K562 (cell line): ENCODE measurements at regions not wholly inside any gene's neighbourhood (a gene's known extent, or its start where the extent isn't known, plus 50 kb on each side); places are given as distances from the start of the nearest gene placed in this dataset.

ENCODE experiments used
- ATAC-seq: fragments of 200-7000 bp; cut with Tn5 transposase; 3 replicates; pipeline ENCODE4 v1.9.1; 2020; ENCODE audit warnings: moderate library complexity
- BruUV-seq: library from RNA; stranded (reverse); fragments of 400-500 nt; replicated peaks from 2 replicates; lab custom pipeline; 2021; lab: Mats Ljungman, UMichigan
- CTCF ChIA-PET: fragments of 300-600 bp; formaldehyde crosslinking; extraction: SDS; loops from one replicate; lab custom pipeline; 2021; ENCODE audit warnings: low intra/inter-chr PET ratio; lab: Yijun Ruan, JAX
- POLR2A ChIA-PET: fragments of 300-600, 350-650 bp; sonication (Branson Sonifier 250); formaldehyde crosslinking; extraction: SDS; loops from one replicate; lab custom pipeline; 2021; ENCODE audit warnings: antibody characterized with exemption, inconsistent platforms; lab: Yijun Ruan, JAX
- DNase-seq, 4 experiments: peaks; one replicate each; pipeline versions ENCODE4 v3.0.0 to v3.0.0-alpha.2; 2011 to 2018; ENCODE audit warnings: low spot score in 3 of 4, mixed read lengths in 3 of 4; ENCODE audit errors: extremely low read depth in 1 of 4
- FAIRE-seq: peaks from 2 replicates; lab custom pipeline; 2011; peaks lifted over from hg19 to GRCh38; lab: Jason Lieb, UNC
- H2AFZ ChIP-seq: 2 replicates; pipeline ENCODE4 v1.6.0; 2011; ENCODE audit warnings: low read depth, low read length, control low read depth, inconsistent platforms
- H3K27ac ChIP-seq: fragments of 200-600 bp; 3 replicates; pipeline ENCODE4 v1.8.0; 2011; ENCODE audit warnings: low read depth, mild to moderate bottlenecking, control low read depth, inconsistent platforms, low read length, moderate library complexity, mixed read lengths; ENCODE audit errors: extremely low read depth
- H3K27me3 ChIP-seq, 2 experiments: fragments of 300-600 bp in 1 of 2; 2 replicates in 1 of 2; 3 replicates in 1 of 2; pipeline versions ENCODE4 v1.6.0 to v1.8.0; 2011; ENCODE audit warnings: inconsistent platforms in 2 of 2, low read length in 2 of 2, mild to moderate bottlenecking in 1 of 2, mixed read lengths in 1 of 2, moderate library complexity in 1 of 2; ENCODE audit not compliant: control insufficient read depth in 2 of 2, insufficient read depth in 2 of 2
- H3K36me3 ChIP-seq: fragments of 300-600 bp; 3 replicates; pipeline ENCODE4 v1.8.0; 2011; ENCODE audit warnings: mild to moderate bottlenecking, low read length, inconsistent platforms; ENCODE audit not compliant: control insufficient read depth, insufficient read depth
- H3K4me1 ChIP-seq, 2 experiments: fragments of 200-600 bp in 1 of 2; replicated peaks in 1 of 2; 2 replicates in 1 of 2; 3 replicates in 1 of 2; pipeline versions ENCODE4 v1.5.1 to v1.8.0; 2011; ENCODE audit warnings: inconsistent platforms in 2 of 2, low read length in 2 of 2, mild to moderate bottlenecking in 1 of 2, mixed read lengths in 1 of 2, moderate library complexity in 1 of 2; ENCODE audit not compliant: control insufficient read depth in 2 of 2, insufficient read depth in 2 of 2
- H3K4me2 ChIP-seq: 2 replicates; pipeline ENCODE4 v1.6.1; 2011; ENCODE audit warnings: low read length, control low read depth, inconsistent platforms, mixed read lengths; ENCODE audit not compliant: insufficient read depth
- H3K4me3 ChIP-seq: fragments of 200-600 bp; sonication (generic), shearing (Covaris generic); 2 replicates; pipeline ENCODE4 v1.5.1; 2016; ENCODE audit warnings: control low read depth, inconsistent platforms
- H3K79me2 ChIP-seq: fragments of 200-600 bp; 3 replicates; pipeline ENCODE4 v1.8.0; 2011; ENCODE audit warnings: low read length, inconsistent platforms; ENCODE audit not compliant: control insufficient read depth, insufficient read depth
- H3K9ac ChIP-seq, 2 experiments: 2 replicates each; pipeline versions ENCODE4 v1.6.0 to v1.6.1; 2011; ENCODE audit warnings: low read depth in 2 of 2, low read length in 2 of 2, control low read depth in 1 of 2, inconsistent platforms in 1 of 2, mild to moderate bottlenecking in 1 of 2, mixed read lengths in 1 of 2; ENCODE audit not compliant: insufficient read depth in 1 of 2
- H3K9me1 ChIP-seq: one replicate; pipeline ENCODE4 v1.6.0; 2011; ENCODE audit warnings: inconsistent platforms, mild to moderate bottlenecking, low read length, moderate library complexity; ENCODE audit not compliant: control insufficient read depth, insufficient read depth
- H3K9me3 ChIP-seq: replicated peaks from 2 replicates; pipeline ENCODE4 v1.5.1; 2011; ENCODE audit warnings: low read depth, low read length, inconsistent platforms; ENCODE audit not compliant: control insufficient read depth, insufficient read depth
- H4K20me1 ChIP-seq: replicated peaks from 2 replicates; pipeline ENCODE4 v1.6.1; 2011; ENCODE audit warnings: low read length, inconsistent platforms, mixed read lengths; ENCODE audit not compliant: control insufficient read depth, insufficient read depth
- ADNP ChIP-seq: fragments of 200-800 bp; sonication (Bioruptor generic); IDR thresholded peaks from 2 replicates; pipeline ENCODE4 v1.6.1; 2016; ENCODE audit warnings: missing genetic modification characterization, missing compliant biosample characterization
- ARID1B ChIP-seq: fragments of 450-650 bp; IDR thresholded peaks from 2 replicates; pipeline ENCODE4 v1.6.1; 2016; ENCODE audit warnings: antibody characterized with exemption, mild to moderate bottlenecking, inconsistent platforms
- IRF1 ChIP-seq: sonication (generic); formaldehyde crosslinking; IDR thresholded peaks from 2 replicates; pipeline ENCODE4 v1.8.0; 2022; ENCODE audit warnings: missing genetic modification reagents, mild to moderate bottlenecking, borderline replicate concordance
- KAT8 ChIP-seq: fragments of 450-650 bp; IDR thresholded peaks from 2 replicates; pipeline ENCODE4 v1.6.1; 2016; ENCODE audit warnings: low read depth, mild to moderate bottlenecking
- POLR3G ChIP-seq: IDR thresholded peaks from 2 replicates; pipeline ENCODE4 v1.6.1; 2011; ENCODE audit not compliant: insufficient read length, insufficient replicate concordance; ENCODE audit errors: extremely low read depth
- RBFOX2 ChIP-seq: fragments of 200-400 bp; formaldehyde crosslinking; IDR thresholded peaks from 2 replicates; pipeline ENCODE4 v1.6.1; 2017; ENCODE audit warnings: low read depth, mild to moderate bottlenecking, low read length, moderate library complexity
- TAF7 ChIP-seq: fragments of 450-650 bp; IDR thresholded peaks from 2 replicates; pipeline ENCODE4 v1.6.1; 2016; ENCODE audit warnings: missing genetic modification characterization, missing compliant biosample characterization
- ZNF316 ChIP-seq: fragments of 450-650 bp; IDR thresholded peaks from 2 replicates; pipeline ENCODE4 v1.6.1; 2016
- ZNF707 ChIP-seq: fragments of 250-450 bp; sonication (Bioruptor Pico); conservative IDR thresholded peaks from 2 replicates; pipeline ENCODE4 v1.8.0; 2022; ENCODE audit warnings: inconsistent platforms, mild to moderate bottlenecking, moderate library complexity
- WGBS: fragments of 100-300 bp; shearing (Covaris generic); methylation state at CpG from one replicate; pipeline ENCODE4 v1.1.6; 2016; ENCODE audit warnings: low coverage, mixed read lengths; ENCODE audit not compliant: insufficient coverage; ENCODE audit errors: missing lambda C conversion rate; 5-methylcytosine and 5-hydroxymethylcytosine counted together
- in situ Hi-C: fragments of 300-500 bp; cut with MboI; formaldehyde crosslinking; loops from 4 replicates; pipeline ENCODE4 v1.15.0; 2018; ENCODE audit warnings: inconsistent platforms, mixed read lengths
- intact Hi-C: fragments of 100-400 bp; cut with micrococcal nuclease; formaldehyde crosslinking; loops from 2 replicates; pipeline ENCODE4 v1.14.2; 2022
- TF ChIP-seq, protein P1 (sequence below): IDR thresholded peaks from 2 replicates; pipeline ENCODE4 v1.6.1; 2016; ENCODE audit warnings: missing genetic modification characterization, missing compliant biosample characterization

- Histone ChIP-seq H3K4me1 (no peaks in the 10 kb centered on the region), H4K20me1 (no peaks in the 10 kb centered on the region), H3K36me3 (no peaks in the 10 kb centered on the region), H3K4me3 (no peak overlapping the region), H3K27ac (no peak overlapping the region), H3K9me1 (no peaks in the 10 kb centered on the region), H3K79me2 (no peaks in the 10 kb centered on the region), H2AFZ (no peak overlapping the region), H3K9me3 (no peaks in the 10 kb centered on the region), H3K4me2 (no peak overlapping the region), H3K9ac (no peak overlapping the region), H3K27me3 (no peaks in the 10 kb centered on the region)
- intact Hi-C loops: no loop called here
- ChIA-PET CTCF (no interaction called here), POLR2A (no interaction called here)
- in situ Hi-C loops: no loop called here
- no TSS peak for BruUV-seq
- FAIRE-seq (no peak), ATAC-seq (no peak), DNase-seq (no peak)
- no peak for TF ChIP-seq ADNP (tag)
- no peak for TF ChIP-seq TAF7 (tag)
- no peak for TF ChIP-seq ZNF316
- TF ChIP-seq RBFOX2: no peak
Measured at GRCh38 chr4:117817301-117817700, 217.0 kb upstream of the NDST3 start.

DNA sequence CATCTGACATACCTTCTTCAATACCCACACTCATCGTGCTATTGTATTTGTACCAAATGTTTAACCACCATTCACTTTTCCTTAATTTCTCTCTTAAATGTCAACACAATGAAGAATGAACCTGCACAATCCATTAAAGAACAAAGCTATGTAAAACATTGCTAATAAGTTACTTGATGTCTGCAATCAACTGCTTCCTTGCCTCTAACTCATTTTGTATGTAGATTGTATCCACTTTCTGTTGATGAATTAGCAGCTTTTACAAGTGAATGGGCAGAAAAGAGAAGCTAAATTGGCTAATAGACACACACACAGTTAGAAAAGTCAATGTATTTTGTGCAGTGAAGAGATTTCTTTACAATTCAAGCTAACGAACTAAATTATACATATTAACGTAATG lies 212.5 kb upstream of the NDST3 start:
- in situ Hi-C loops: no loop called here
- no peak overlapping the region for H2AFZ ChIP-seq
- H4K20me1 ChIP-seq: no peaks in the 10 kb centered on the region
- H3K4me2 ChIP-seq: no peak overlapping the region
- H3K36me3 ChIP-seq: no peaks in the 10 kb centered on the region
- BruUV-seq: no TSS peak
- no peaks in the 10 kb centered on the region for H3K9me1 ChIP-seq
- TF ChIP-seq ARID1B (no peak), POLR3G (no peak), ZNF707 (CRISPR knock-in tag) (no peak), IRF1 (CRISPR knock-in tag) (no peak), KAT8 (no peak)
- TF ChIP-seq, protein P1, sequence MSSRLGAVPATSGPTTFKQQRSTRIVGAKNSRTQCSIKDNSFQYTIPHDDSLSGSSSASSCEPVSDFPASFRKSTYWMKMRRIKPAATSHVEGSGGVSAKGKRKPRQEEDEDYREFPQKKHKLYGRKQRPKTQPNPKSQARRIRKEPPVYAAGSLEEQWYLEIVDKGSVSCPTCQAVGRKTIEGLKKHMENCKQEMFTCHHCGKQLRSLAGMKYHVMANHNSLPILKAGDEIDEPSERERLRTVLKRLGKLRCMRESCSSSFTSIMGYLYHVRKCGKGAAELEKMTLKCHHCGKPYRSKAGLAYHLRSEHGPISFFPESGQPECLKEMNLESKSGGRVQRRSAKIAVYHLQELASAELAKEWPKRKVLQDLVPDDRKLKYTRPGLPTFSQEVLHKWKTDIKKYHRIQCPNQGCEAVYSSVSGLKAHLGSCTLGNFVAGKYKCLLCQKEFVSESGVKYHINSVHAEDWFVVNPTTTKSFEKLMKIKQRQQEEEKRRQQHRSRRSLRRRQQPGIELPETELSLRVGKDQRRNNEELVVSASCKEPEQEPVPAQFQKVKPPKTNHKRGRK (tag): no peak
- TF ChIP-seq, all 486 proteins: peak for 0
- DNase-seq (no peak), ATAC-seq (no peak), FAIRE-seq (no peak)
- Histone ChIP-seq H3K9ac (no peak overlapping the region), H3K4me3 (no peak overlapping the region), H3K27ac (no peak overlapping the region), H3K79me2 (no peaks in the 10 kb centered on the region), H3K27me3 (no peaks in the 10 kb centered on the region), H3K9me3 (no peaks in the 10 kb centered on the region), H3K4me1 (no peaks in the 10 kb centered on the region)
- 4% methylated on average over 3 of the region's 3 CpGs for WGBS
- intact Hi-C loops: no loop called here
- POLR2A ChIA-PET: no interaction called here
- CTCF ChIA-PET: no interaction called here
